HepG2 (cell line): ENCODE measurements at regions not wholly inside any gene's neighbourhood (a gene's known extent, or its start where the extent isn't known, plus 50 kb on each side); places are given as distances from the start of the nearest gene placed in this dataset.

Source experiments
- ATAC-seq: fragments of 200-7000 bp; cut with Tn5 transposase; 3 replicates; pipeline ENCODE4 v1.9.1; 2020; ENCODE audit warnings: mild to moderate bottlenecking, moderate library complexity
- BruUV-seq: library from RNA; stranded (reverse); fragments of 400-500 nt; replicated peaks from 2 replicates; lab custom pipeline; 2021; lab: Mats Ljungman, UMichigan
- CTCF ChIA-PET: fragments of 300-600 bp; formaldehyde crosslinking; extraction: SDS; loops from one replicate; lab custom pipeline; 2021; ENCODE audit warnings: low total read pairs, inconsistent platforms, low intra/inter-chr PET ratio; lab: Yijun Ruan, JAX
- POLR2A ChIA-PET: fragments of 350-600 bp; sonication (Branson Sonifier 250); formaldehyde crosslinking; loops from one replicate; lab custom pipeline; 2020; ENCODE audit warnings: antibody characterized with exemption, inconsistent platforms; lab: Yijun Ruan, JAX
- DNase-seq: peaks from one replicate; pipeline ENCODE4 v3.0.0-alpha.2; 2015; ENCODE audit warnings: low spot score
- FAIRE-seq: peaks from 3 replicates; lab custom pipeline; 2011; peaks lifted over from hg19 to GRCh38; lab: Jason Lieb, UNC
- H2AFZ ChIP-seq: one replicate; pipeline ENCODE4 v1.6.1; 2011; ENCODE audit warnings: low read length, inconsistent platforms
- H3K27ac ChIP-seq: fragments of 300-600 bp; 3 replicates; pipeline ENCODE4 v1.8.0; 2011; ENCODE audit warnings: mixed run types, mild to moderate bottlenecking, mixed read lengths, low read length, inconsistent platforms; ENCODE audit not compliant: insufficient read depth; ENCODE audit errors: extremely low read length
- H3K27me3 ChIP-seq, 2 experiments: fragments of 200-600 bp in 1 of 2; 2 replicates in 1 of 2; 3 replicates in 1 of 2; pipeline versions ENCODE4 v1.6.0 to v1.8.0; 2011; ENCODE audit warnings: low read length in 2 of 2, mild to moderate bottlenecking in 2 of 2, moderate library complexity in 2 of 2, inconsistent platforms in 1 of 2; ENCODE audit not compliant: insufficient read depth in 2 of 2, control insufficient read depth in 1 of 2
- H3K36me3 ChIP-seq, 2 experiments: fragments of 200-600 bp in 1 of 2; replicated peaks in 1 of 2; 2 replicates in 1 of 2; 3 replicates in 1 of 2; pipeline versions ENCODE4 v1.5.1 to v1.8.0; 2011; ENCODE audit warnings: low read length in 2 of 2, inconsistent platforms in 1 of 2; ENCODE audit not compliant: insufficient read depth in 2 of 2, control insufficient read depth in 1 of 2
- H3K4me1 ChIP-seq: 2 replicates; pipeline ENCODE4 v1.5.1; 2012; ENCODE audit warnings: low read length, inconsistent platforms; ENCODE audit not compliant: insufficient read depth
- H3K4me2 ChIP-seq: 2 replicates; pipeline ENCODE4 v1.6.0; 2011; ENCODE audit warnings: low read depth, low read length, inconsistent platforms
- H3K4me3 ChIP-seq, 3 experiments: fragments of 200-600 bp in 1 of 3; sonication (generic), shearing (Covaris generic) in 1 of 3; replicated peaks in 1 of 3; 2 replicates each; pipeline ENCODE4 v1.5.1; 2011 to 2016; ENCODE audit warnings: low read length in 3 of 3, inconsistent platforms in 2 of 3, low read depth in 2 of 3, mild to moderate bottlenecking in 2 of 3, control low read depth in 1 of 3, mixed read lengths in 1 of 3; ENCODE audit not compliant: insufficient read depth in 1 of 3
- H3K79me2 ChIP-seq: one replicate; pipeline ENCODE4 v1.6.1; 2011; ENCODE audit warnings: low read length, inconsistent platforms; ENCODE audit not compliant: insufficient read depth
- H3K9ac ChIP-seq: 2 replicates; pipeline ENCODE4 v1.6.0; 2011; ENCODE audit warnings: mild to moderate bottlenecking, low read depth, low read length, inconsistent platforms; ENCODE audit not compliant: insufficient read depth
- H3K9me3 ChIP-seq: 2 replicates; pipeline ENCODE4 v1.5.1; 2012; ENCODE audit warnings: mild to moderate bottlenecking, low read length
- H4K20me1 ChIP-seq: 2 replicates; pipeline ENCODE4 v1.6.0; 2011; ENCODE audit warnings: inconsistent platforms, mild to moderate bottlenecking, low read length, moderate library complexity; ENCODE audit not compliant: insufficient read depth
- CHD4 ChIP-seq: fragments of 200-600 bp; sonication (generic); IDR thresholded peaks from 2 replicates; pipeline ENCODE4 v1.7.0; 2017; ENCODE audit warnings: mild to moderate bottlenecking, low read length, borderline replicate concordance
- DMAP1 ChIP-seq: IDR thresholded peaks from 2 replicates; pipeline ENCODE4 v1.6.1; 2016
- KDM6A ChIP-seq: IDR thresholded peaks from 2 replicates; pipeline ENCODE4 v1.6.1; 2016; ENCODE audit warnings: low read depth
- NFRKB ChIP-seq: fragments of 450-650 bp; IDR thresholded peaks from 2 replicates; pipeline ENCODE4 v1.6.1; 2017
- NR2F1 ChIP-seq, 2 experiments: fragments of 450-650 bp in 1 of 2; formaldehyde crosslinking in 1 of 2; IDR thresholded peaks; 2 replicates each; pipeline versions ENCODE4 v1.5.0 to v1.6.1; 2016 to 2020; ENCODE audit warnings: mild to moderate bottlenecking in 1 of 2, missing compliant biosample characterization in 1 of 2, missing genetic modification reagents in 1 of 2, moderate library complexity in 1 of 2
- TERF1 ChIP-seq: sonication (generic); formaldehyde crosslinking; IDR thresholded peaks from 2 replicates; pipeline ENCODE4 v1.8.0; 2022; ENCODE audit warnings: mild to moderate bottlenecking, missing genetic modification reagents, moderate library complexity
- TGIF2 ChIP-seq: IDR thresholded peaks from 2 replicates; pipeline ENCODE4 v1.6.1; 2016; ENCODE audit warnings: control low read depth, missing compliant biosample characterization
- ZBTB44 ChIP-seq: sonication (generic); formaldehyde crosslinking; IDR thresholded peaks from 2 replicates; pipeline ENCODE4 v1.4.0; 2020; ENCODE audit warnings: missing genetic modification reagents
- ZFP36 ChIP-seq: fragments of 150-350 bp; IDR thresholded peaks from 2 replicates; pipeline ENCODE4 v1.6.1; 2018; ENCODE audit warnings: borderline replicate concordance, low read length, low read depth; ENCODE audit not compliant: partially characterized antibody
- ZFP82 ChIP-seq: sonication (generic); formaldehyde crosslinking; IDR thresholded peaks from 2 replicates; pipeline ENCODE4 v1.5.1; 2020; ENCODE audit warnings: mild to moderate bottlenecking, missing genetic modification reagents, borderline replicate concordance
- ZNF318 ChIP-seq: sonication (generic); formaldehyde crosslinking; IDR thresholded peaks from 2 replicates; pipeline ENCODE4 v1.4.0; 2020; ENCODE audit warnings: mild to moderate bottlenecking, missing genetic modification reagents
- ZNF496 ChIP-seq: sonication (generic); formaldehyde crosslinking; IDR thresholded peaks from 2 replicates; pipeline ENCODE4 v1.8.1; 2023; ENCODE audit warnings: mild to moderate bottlenecking, moderate library complexity, missing genetic modification reagents; ENCODE audit not compliant: insufficient replicate concordance
- ZSCAN12 ChIP-seq: sonication (generic); formaldehyde crosslinking; IDR thresholded peaks from 2 replicates; pipeline ENCODE4 v1.9.0; 2021; ENCODE audit warnings: mild to moderate bottlenecking, missing genetic modification reagents
- WGBS: methylation state at CpG from one replicate; pipeline ENCODE4 v1.1.6; 2017; ENCODE audit warnings: low lambda C conversion rate; 5-methylcytosine and 5-hydroxymethylcytosine counted together
- in situ Hi-C: cut with HindIII; loops from 2 replicates; pipeline ENCODE4 v1.10.0; 2017; ENCODE audit warnings: low pct_unique_long_range_greater_than_20kb; ENCODE audit not compliant: extremely low pct_ligation_motif_present
- intact Hi-C: fragments of 100-400 bp; cut with micrococcal nuclease; formaldehyde crosslinking; loops from one replicate; pipeline ENCODE4 v1.10.0; 2022; ENCODE audit not compliant: unreplicated experiment
- TF ChIP-seq, protein P1 (sequence below): sonication (generic); formaldehyde crosslinking; IDR thresholded peaks from 2 replicates; pipeline ENCODE4 v1.5.1; 2020; ENCODE audit warnings: mild to moderate bottlenecking, missing genetic modification reagents, borderline replicate concordance

- ATAC-seq (no peak), DNase-seq (no peak), FAIRE-seq (no peak)
- Histone ChIP-seq H3K79me2 (no peaks in the 10 kb centered on the region), H3K4me2 (no peak overlapping the region), H3K27me3 (no peaks in the 10 kb centered on the region), H3K9me3 (no peaks in the 10 kb centered on the region; the same call in 1 of the 2 replicates), H4K20me1 (no peaks in the 10 kb centered on the region), H2AFZ (no peak overlapping the region), H3K27ac (no peak overlapping the region), H3K4me1 (no peaks in the 10 kb centered on the region), H3K36me3 (no peaks in the 10 kb centered on the region), H3K4me3 (no peak overlapping the region), H3K9ac (no peak overlapping the region)
- intact Hi-C loops: no loop called here
- in situ Hi-C loops: no loop called here
- WGBS: 7% methylated on average over 1 of the region's 1 CpG
- no TSS peak for BruUV-seq
- ChIA-PET POLR2A (no interaction called here), CTCF (no interaction called here)
- TF ChIP-seq TERF1 (no peak), ZFP82 (CRISPR knock-in tag) (no peak), ZFP36 (no peak), TGIF2 (no peak), ZBTB44 (no peak), ZSCAN12 (CRISPR knock-in tag) (no peak), NFRKB (no peak), DMAP1 (no peak), NR2F1 (CRISPR knock-in tag; IDR thresholded peaks at IDR 0.05) (no peak), ZNF496 (CRISPR knock-in tag) (no peak), CHD4 (no peak), ZNF318 (CRISPR knock-in tag) (no peak), KDM6A (CRISPR knock-in tag) (no peak)
- TF ChIP-seq, protein P1, sequence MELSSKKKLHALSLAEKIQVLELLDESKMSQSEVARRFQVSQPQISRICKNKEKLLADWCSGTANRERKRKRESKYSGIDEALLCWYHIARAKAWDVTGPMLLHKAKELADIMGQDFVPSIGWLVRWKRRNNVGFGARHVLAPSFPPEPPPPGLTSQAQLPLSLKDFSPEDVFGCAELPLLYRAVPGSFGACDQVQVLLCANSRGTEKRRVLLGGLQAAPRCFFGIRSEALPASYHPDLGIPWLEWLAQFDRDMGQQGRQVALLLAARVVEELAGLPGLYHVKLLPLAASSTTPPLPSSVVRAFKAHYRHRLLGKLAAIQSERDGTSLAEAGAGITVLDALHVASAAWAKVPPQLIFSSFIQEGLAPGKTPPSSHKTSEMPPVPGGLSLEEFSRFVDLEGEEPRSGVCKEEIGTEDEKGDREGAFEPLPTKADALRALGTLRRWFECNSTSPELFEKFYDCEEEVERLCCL (CRISPR knock-in tag): no peak
Measured at GRCh38 chr7:125602441-125602840, 672.8 kb upstream of the POT1 start.
